H1 (cell line): ENCODE measurements at regions not wholly inside any gene's neighbourhood (a gene's known extent, or its start where the extent isn't known, plus 50 kb on each side); places are given as distances from the start of the nearest gene placed in this dataset.
"Not testable (repeated sequence)": the region's sequence is repeated elsewhere in the genome, so short reads cannot be mapped to it uniquely, and the experiment has no call there.

Source experiments
- CTCF ChIA-PET: fragments of 300-600 bp; sonication (Branson Sonifier 250); formaldehyde crosslinking; loops from one replicate; lab custom pipeline; 2021; ENCODE audit not compliant: partially characterized antibody; lab: Charles Lee
- POLR2A ChIA-PET: fragments of 300-600 bp; sonication (Branson Sonifier 250); formaldehyde crosslinking; loops from one replicate; lab custom pipeline; 2021; ENCODE audit warnings: inconsistent platforms; ENCODE audit not compliant: partially characterized antibody; lab: Charles Lee
- DNase-seq, 2 experiments: peaks; one replicate each; pipeline versions ENCODE4 v3.0.0 to v3.0.0-alpha.2; 2010 to 2022; ENCODE audit warnings: low spot score in 2 of 2, low read depth in 1 of 2, mixed read lengths in 1 of 2
- FAIRE-seq: peaks from 2 replicates; lab custom pipeline; 2011; peaks lifted over from hg19 to GRCh38; lab: Jason Lieb, UNC
- H2AFZ ChIP-seq: 2 replicates; pipeline ENCODE4 v1.8.1; 2012; ENCODE audit warnings: low read length, inconsistent platforms
- H2AK5ac ChIP-seq: 2 replicates; pipeline ENCODE4 v1.6.1; 2013; ENCODE audit warnings: low read depth, low read length
- H2BK120ac ChIP-seq: replicated peaks from 2 replicates; pipeline ENCODE3; 2013; ENCODE audit warnings: low read depth, low read length, inconsistent platforms
- H2BK12ac ChIP-seq: 2 replicates; pipeline ENCODE4 v1.6.1; 2013; ENCODE audit warnings: low read depth, low read length
- H2BK15ac ChIP-seq: 2 replicates; pipeline ENCODE4 v1.6.1; 2013; ENCODE audit warnings: low read length
- H2BK20ac ChIP-seq: 2 replicates; pipeline ENCODE4 v1.6.1; 2013; ENCODE audit warnings: low read length
- H2BK5ac ChIP-seq: 2 replicates; pipeline ENCODE4 v1.6.1; 2013; ENCODE audit warnings: low read depth, low read length
- H3K14ac ChIP-seq: 2 replicates; pipeline ENCODE4 v1.6.1; 2013; ENCODE audit warnings: inconsistent platforms; ENCODE audit not compliant: insufficient read length
- H3K18ac ChIP-seq: 2 replicates; pipeline ENCODE4 v1.6.1; 2013; ENCODE audit warnings: low read length; ENCODE audit errors: extremely low read depth
- H3K23ac ChIP-seq: 2 replicates; pipeline ENCODE4 v1.6.1; 2013; ENCODE audit warnings: inconsistent platforms; ENCODE audit not compliant: insufficient read length
- H3K23me2 ChIP-seq: 2 replicates; pipeline ENCODE4 v1.6.1; 2013; ENCODE audit warnings: low read depth, low read length
- H3K27ac ChIP-seq: 2 replicates; pipeline ENCODE4 v1.6.1; 2011; ENCODE audit warnings: low read depth, low read length, inconsistent platforms
- H3K27me3 ChIP-seq, 4 experiments: replicated peaks in 1 of 4; 1 replicate in 1 of 4; 2 replicates in 3 of 4; pipeline versions ENCODE4 v1.6.1 to v1.8.1; 2011 to 2013; ENCODE audit warnings: low read length in 3 of 4, mild to moderate bottlenecking in 3 of 4, inconsistent platforms in 2 of 4, mixed read lengths in 2 of 4, moderate library complexity in 1 of 4; ENCODE audit not compliant: control insufficient read depth in 3 of 4, insufficient read depth in 3 of 4; ENCODE audit errors: extremely low read depth in 1 of 4
- H3K36me3 ChIP-seq, 4 experiments: 2 replicates each; pipeline versions ENCODE4 v1.6.1 to v1.8.1; 2011 to 2013; ENCODE audit warnings: mild to moderate bottlenecking in 4 of 4, low read length in 3 of 4, moderate library complexity in 2 of 4, control low read depth in 1 of 4, inconsistent platforms in 1 of 4; ENCODE audit not compliant: insufficient read depth in 4 of 4, control insufficient read depth in 2 of 4
- H3K4ac ChIP-seq: replicated peaks from 2 replicates; pipeline ENCODE3; 2013; ENCODE audit warnings: low read length, low read depth, mixed read lengths, inconsistent platforms; ENCODE audit not compliant: insufficient read length
- H3K4me1 ChIP-seq, 4 experiments: replicated peaks in 1 of 4; 1 replicate in 1 of 4; 2 replicates in 3 of 4; pipeline versions ENCODE4 v1.6.1 to v1.8.1; 2011 to 2013; ENCODE audit warnings: low read length in 3 of 4, inconsistent platforms in 2 of 4, mixed read lengths in 1 of 4; ENCODE audit not compliant: insufficient read depth in 4 of 4, control insufficient read depth in 3 of 4
- H3K4me2 ChIP-seq, 2 experiments: 2 replicates each; pipeline versions ENCODE4 v1.6.1 to v1.8.1; 2011 to 2013; ENCODE audit warnings: low read depth in 2 of 2, low read length in 2 of 2, control low read depth in 1 of 2, inconsistent platforms in 1 of 2, mild to moderate bottlenecking in 1 of 2; ENCODE audit not compliant: insufficient read depth in 1 of 2
- H3K4me3 ChIP-seq, 4 experiments: fragments of 200-600, 300-600 bp in 1 of 4; sonication (generic), shearing (Covaris generic), sonication (Bioruptor Twin) in 1 of 4; 2 replicates each; pipeline versions ENCODE4 v1.5.1 to v1.8.1; 2011 to 2016; ENCODE audit warnings: low read length in 4 of 4, low read depth in 3 of 4, control low read depth in 2 of 4, inconsistent platforms in 2 of 4, mild to moderate bottlenecking in 2 of 4, mixed read lengths in 1 of 4, moderate library complexity in 1 of 4; ENCODE audit not compliant: insufficient read depth in 2 of 4; ENCODE audit errors: extremely low read depth in 1 of 4
- H3K56ac ChIP-seq: replicated peaks from 2 replicates; pipeline ENCODE3; 2013; ENCODE audit warnings: low read depth, mild to moderate bottlenecking, mixed read lengths, low read length, inconsistent platforms; ENCODE audit not compliant: insufficient read length
- H3K79me1 ChIP-seq: 2 replicates; pipeline ENCODE4 v1.6.1; 2013; ENCODE audit warnings: low read depth, low read length, control low read depth
- H3K79me2 ChIP-seq, 2 experiments: 2 replicates each; pipeline versions ENCODE4 v1.6.1 to v1.8.1; 2012 to 2013; ENCODE audit warnings: low read length in 2 of 2, mild to moderate bottlenecking in 2 of 2, inconsistent platforms in 1 of 2; ENCODE audit not compliant: insufficient read depth in 2 of 2, control insufficient read depth in 1 of 2
- H3K9ac ChIP-seq, 4 experiments: replicated peaks in 1 of 4; 1 replicate in 1 of 4; 2 replicates in 3 of 4; pipeline versions ENCODE4 v1.6.1 to v1.8.1; 2011 to 2013; ENCODE audit warnings: low read depth in 3 of 4, low read length in 3 of 4, control low read depth in 2 of 4, mild to moderate bottlenecking in 2 of 4, moderate library complexity in 2 of 4, inconsistent platforms in 1 of 4; ENCODE audit errors: extremely low read depth in 1 of 4
- H3K9me3 ChIP-seq, 2 experiments: 2 replicates each; pipeline versions ENCODE4 v1.6.1 to v1.8.1; 2012 to 2013; ENCODE audit warnings: mild to moderate bottlenecking in 2 of 2, moderate library complexity in 2 of 2, control low read depth in 1 of 2, inconsistent platforms in 1 of 2, low read depth in 1 of 2, low read length in 1 of 2, mixed read lengths in 1 of 2; ENCODE audit not compliant: insufficient read depth in 2 of 2
- H4K20me1 ChIP-seq, 2 experiments: replicated peaks in 1 of 2; 2 replicates each; pipeline versions ENCODE3 to v1.8.1; 2011 to 2013; ENCODE audit warnings: inconsistent platforms in 2 of 2, low read length in 2 of 2, mild to moderate bottlenecking in 1 of 2; ENCODE audit not compliant: insufficient read depth in 2 of 2, control insufficient read depth in 1 of 2
- H4K5ac ChIP-seq: 2 replicates; pipeline ENCODE4 v1.6.1; 2013; ENCODE audit warnings: low read length, low read depth, mixed read lengths, inconsistent platforms; ENCODE audit not compliant: insufficient read length
- H4K8ac ChIP-seq: 2 replicates; pipeline ENCODE4 v1.8.0; 2013; ENCODE audit warnings: mild to moderate bottlenecking, moderate library complexity, low read length, inconsistent platforms; ENCODE audit not compliant: insufficient read depth; ENCODE audit errors: extremely low read depth
- H4K91ac ChIP-seq: replicated peaks from 2 replicates; pipeline ENCODE3; 2013; ENCODE audit warnings: low read length, mixed read lengths, inconsistent platforms; ENCODE audit not compliant: insufficient read length
- WGBS, 2 experiments: shearing (Covaris generic) in 1 of 2; methylation state at CpG; one replicate each; pipeline versions ENCODE4 v1.1.6 to v1.1.7; 2013 to 2015; ENCODE audit warnings: low lambda C conversion rate in 2 of 2, mixed read lengths in 2 of 2, inconsistent platforms in 1 of 2, low coverage in 1 of 2, missing lambda C conversion rate in 1 of 2; ENCODE audit not compliant: insufficient replicate concordance in 2 of 2, insufficient coverage in 1 of 2, insufficient read length in 1 of 2; ENCODE audit errors: extremely low coverage in 1 of 2, missing lambda C conversion rate in 1 of 2; 5-methylcytosine and 5-hydroxymethylcytosine counted together

DNA sequence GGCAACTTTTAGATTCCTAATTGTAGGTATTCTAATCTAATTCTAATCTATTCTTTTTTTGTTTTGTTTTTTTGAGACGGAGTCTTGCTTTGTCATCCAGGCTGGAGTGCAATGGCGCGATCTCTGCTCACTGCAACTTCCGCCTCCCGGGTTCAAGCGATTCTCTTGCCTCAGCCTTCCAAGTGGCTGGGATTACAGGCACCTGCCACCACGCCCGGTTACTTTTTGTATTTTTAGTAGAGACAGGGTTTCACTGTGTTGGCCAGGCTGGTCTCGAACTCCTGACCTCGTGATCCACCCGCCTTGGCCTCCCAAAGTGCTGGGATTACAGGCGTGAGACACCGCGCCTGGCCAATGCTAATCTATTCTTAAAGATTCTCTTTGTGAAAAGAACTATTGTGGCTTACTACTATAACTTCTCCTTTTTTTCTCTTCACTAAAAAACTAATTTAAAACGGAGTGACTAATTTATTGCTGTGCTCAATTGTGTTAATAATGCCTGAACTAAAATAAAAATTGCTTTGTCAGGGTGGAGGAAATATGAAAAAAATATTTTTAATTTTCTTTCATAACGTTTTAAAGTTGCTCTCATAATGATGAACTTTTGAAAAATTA, 85.6 kb downstream of the DUSP6 start:
- H3K79me1 ChIP-seq, H4K91ac ChIP-seq, H3K27ac ChIP-seq, H4K20me1 ChIP-seq, FAIRE-seq, H3K9me3 ChIP-seq, H3K23me2 ChIP-seq, H2AFZ ChIP-seq, H3K18ac ChIP-seq, H3K4me1 ChIP-seq, H3K9ac ChIP-seq, H2BK15ac ChIP-seq, H2BK12ac ChIP-seq, H3K14ac ChIP-seq, DNase-seq, CTCF ChIA-PET, H2BK5ac ChIP-seq, H4K5ac ChIP-seq, H3K79me2 ChIP-seq, H3K56ac ChIP-seq, H2BK20ac ChIP-seq, H2BK120ac ChIP-seq, H3K4ac ChIP-seq, H4K8ac ChIP-seq, H3K27me3 ChIP-seq, H2AK5ac ChIP-seq, H3K4me2 ChIP-seq, H3K36me3 ChIP-seq, H3K4me3 ChIP-seq, H3K23ac ChIP-seq, POLR2A ChIA-PET: not testable (repeated sequence)
- 92% methylated on average over 16 of the region's 16 CpGs; no CpG with 5 or more reads in 1 of the 2 experiments for WGBS, 2 experiments
